GM19239 (cell line): ENCODE measurements at regions not wholly inside any gene's neighbourhood (a gene's known extent, or its start where the extent isn't known, plus 50 kb on each side); places are given as distances from the start of the nearest gene placed in this dataset.

ENCODE experiments used
- DNase-seq: peaks from one replicate; pipeline ENCODE4 v3.0.0; 2011; ENCODE audit warnings: low spot score; ENCODE audit not compliant: insufficient read length
- FAIRE-seq: peaks from 2 replicates; lab custom pipeline; 2011; peaks lifted over from hg19 to GRCh38; lab: Jason Lieb, UNC

- FAIRE-seq (no peak), DNase-seq (no peak)
These were observed 197.6 kb downstream of the AACS start for GRCh38 chr12:125262851-125263250.

- FAIRE-seq (no peak), DNase-seq (no peak)
These were observed 198.2 kb downstream of the AACS start for GRCh38 chr12:125263385-125263784.

GRCh38 chr12:125267114-125267513 lies 201.9 kb downstream of the AACS start:
- FAIRE-seq (no peak), DNase-seq (no peak)

GRCh38 chr12:125269276-125269675 lies 204.0 kb downstream of the AACS start:
- FAIRE-seq (no peak), DNase-seq (no peak)

- FAIRE-seq (no peak), DNase-seq (no peak)
These were observed 206.7 kb downstream of the AACS start for GRCh38 chr12:125271892-125272291.

GRCh38 chr12:125272383-125272933 lies 207.2 kb downstream of the AACS start:
- DNase-seq (no peak), FAIRE-seq (no peak)

GRCh38 chr12:125276567-125276966 lies 211.3 kb downstream of the AACS start:
- no peak for DNase-seq
- no peak for FAIRE-seq

- FAIRE-seq = no peak
- DNase-seq = no peak
These were observed 215.5 kb downstream of the AACS start for GRCh38 chr12:125280482-125281377.

GRCh38 chr12:125282921-125283320 lies 217.7 kb downstream of the AACS start:
- DNase-seq = no peak
- no peak for FAIRE-seq

- DNase-seq = no peak
- no peak for FAIRE-seq
These were observed 218.3 kb downstream of the AACS start for GRCh38 chr12:125283521-125283920.

- FAIRE-seq (no peak), DNase-seq (no peak)
These were observed 218.9 kb downstream of the AACS start for GRCh38 chr12:125284087-125284486.

- no peak for DNase-seq
- no peak for FAIRE-seq
These were observed 219.9 kb downstream of the AACS start for GRCh38 chr12:125284945-125285685.

- DNase-seq (no peak), FAIRE-seq (no peak)
These were observed 220.9 kb downstream of the AACS start for GRCh38 chr12:125286005-125286727.

GRCh38 chr12:125287155-125287847 lies 222.1 kb downstream of the AACS start:
- DNase-seq (no peak), FAIRE-seq (no peak)

GRCh38 chr12:125288931-125289928 lies 224.0 kb downstream of the AACS start:
- DNase-seq (no peak), FAIRE-seq (no peak)

GRCh38 chr12:125289970-125290369 lies 224.7 kb downstream of the AACS start:
- FAIRE-seq (no peak), DNase-seq (no peak)

- no peak for FAIRE-seq
- no peak for DNase-seq
These were observed 227.5 kb downstream of the AACS start for GRCh38 chr12:125292700-125293099.

GRCh38 chr12:125295550-125295949 lies 230.3 kb downstream of the AACS start:
- DNase-seq = no peak
- no peak for FAIRE-seq

- FAIRE-seq (no peak), DNase-seq (no peak)
These were observed 231.5 kb downstream of the AACS start for GRCh38 chr12:125296701-125297100.
